ENCODE measurements at regions not wholly inside any gene's neighbourhood (a gene's known extent, or its start where the extent isn't known, plus 50 kb on each side); places are given as distances from the start of the nearest gene placed in this dataset.

- H3K4me3 ChIP-seq (ENCODE audit: low read depth in 1 of 5, low read length in 5 of 5): no peak overlapping the region
- H3K27me3 ChIP-seq (ENCODE audit: control insufficient read depth in 5 of 5, insufficient read depth in 4 of 5, low read length in 5 of 5): no peaks in the 10 kb centered on the region
- no peak overlapping the region for H3K27ac ChIP-seq (ENCODE audit: low read depth, low read length)
- H3K4me1 ChIP-seq (ENCODE audit: control insufficient read depth in 5 of 5, insufficient read depth in 5 of 5, low read length in 5 of 5): no peaks in the 10 kb centered on the region
- H3K9ac ChIP-seq (ENCODE audit: low read length in 5 of 5): no peak overlapping the region
- no peaks in the 10 kb centered on the region for H3K36me3 ChIP-seq (ENCODE audit: control insufficient read depth in 5 of 5, insufficient read depth in 5 of 5, low read length in 5 of 5)
- no peaks in the 10 kb centered on the region for H3K9me3 ChIP-seq (ENCODE audit: control insufficient read depth in 5 of 5, low read length in 5 of 5)
Observed at GRCh38 chr1:239758756-239759155, 332.9 kb upstream of the FMN2 start.

DNA sequence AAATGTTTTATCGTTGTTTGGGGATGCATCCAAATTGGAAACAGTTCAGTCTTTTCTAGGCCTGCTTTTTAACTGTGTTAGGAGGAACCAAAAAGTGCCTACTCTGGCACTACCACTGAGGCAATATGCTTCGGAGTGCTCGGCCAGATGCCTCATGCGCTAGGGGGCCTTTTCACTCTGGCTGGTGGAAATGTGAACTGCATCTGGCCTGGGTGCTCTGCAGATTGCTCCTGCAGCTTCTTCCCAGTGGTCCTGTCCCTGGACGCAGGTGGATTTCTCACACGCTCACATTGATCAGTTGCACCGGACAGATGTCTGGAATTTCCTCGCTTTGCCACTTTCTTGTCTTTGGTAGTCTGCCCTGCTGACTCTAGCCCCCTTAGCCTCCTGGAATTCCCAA, 330.2 kb upstream of the FMN2 start:
- Histone ChIP-seq H3K9ac (ENCODE audit: low read length in 5 of 5) (no peak overlapping the region), H3K4me1 (ENCODE audit: control insufficient read depth in 5 of 5, insufficient read depth in 5 of 5, low read length in 5 of 5) (no peaks in the 10 kb centered on the region), H3K27ac (ENCODE audit: low read depth, low read length) (no peak overlapping the region), H3K9me3 (ENCODE audit: control insufficient read depth in 5 of 5, low read length in 5 of 5) (no peaks in the 10 kb centered on the region), H3K4me3 (ENCODE audit: low read depth in 1 of 5, low read length in 5 of 5) (no peak overlapping the region), H3K27me3 (ENCODE audit: control insufficient read depth in 5 of 5, insufficient read depth in 4 of 5, low read length in 5 of 5) (no peaks in the 10 kb centered on the region), H3K36me3 (ENCODE audit: control insufficient read depth in 5 of 5, insufficient read depth in 5 of 5, low read length in 5 of 5) (no peaks in the 10 kb centered on the region)

- Histone ChIP-seq H3K36me3 (ENCODE audit: control insufficient read depth in 5 of 5, insufficient read depth in 5 of 5, low read length in 5 of 5) (no peaks in the 10 kb centered on the region), H3K27ac (ENCODE audit: low read depth, low read length) (no peak overlapping the region), H3K9ac (ENCODE audit: low read length in 5 of 5) (no peak overlapping the region), H3K9me3 (ENCODE audit: control insufficient read depth in 5 of 5, low read length in 5 of 5) (no peaks in the 10 kb centered on the region), H3K4me3 (ENCODE audit: low read depth in 1 of 5, low read length in 5 of 5) (no peak overlapping the region), H3K4me1 (ENCODE audit: control insufficient read depth in 5 of 5, insufficient read depth in 5 of 5, low read length in 5 of 5) (no peaks in the 10 kb centered on the region), H3K27me3 (ENCODE audit: control insufficient read depth in 5 of 5, insufficient read depth in 4 of 5, low read length in 5 of 5) (no peaks in the 10 kb centered on the region)
Observed at GRCh38 chr1:239763850-239764249, 327.8 kb upstream of the FMN2 start.

DNA sequence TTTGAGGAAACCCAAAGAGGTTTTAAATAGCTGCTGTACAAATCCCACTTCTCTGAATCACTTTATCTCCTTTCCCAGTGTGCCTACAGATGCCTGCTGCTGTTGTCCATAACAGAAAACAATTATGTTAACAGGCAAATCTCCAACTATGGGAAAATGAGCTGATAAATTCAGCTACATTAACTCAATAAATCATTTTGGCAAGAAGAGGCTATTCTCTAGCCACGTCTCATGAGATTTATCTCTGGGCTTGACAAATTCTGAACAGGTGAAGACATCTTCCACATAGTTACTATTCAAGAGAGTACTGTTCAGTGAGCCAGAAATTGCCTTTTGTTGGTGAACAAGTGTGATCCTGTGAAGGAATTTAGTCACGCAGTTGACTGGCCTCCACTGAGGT, 327.1 kb upstream of the FMN2 start:
- Histone ChIP-seq H3K36me3 (ENCODE audit: control insufficient read depth in 5 of 5, insufficient read depth in 5 of 5, low read length in 5 of 5) (no peaks in the 10 kb centered on the region), H3K4me1 (ENCODE audit: control insufficient read depth in 5 of 5, insufficient read depth in 5 of 5, low read length in 5 of 5) (no peaks in the 10 kb centered on the region), H3K27me3 (ENCODE audit: control insufficient read depth in 5 of 5, insufficient read depth in 4 of 5, low read length in 5 of 5) (no peaks in the 10 kb centered on the region), H3K4me3 (ENCODE audit: low read depth in 1 of 5, low read length in 5 of 5) (no peak overlapping the region), H3K9ac (ENCODE audit: low read length in 5 of 5) (no peak overlapping the region), H3K27ac (ENCODE audit: low read depth, low read length) (no peak overlapping the region), H3K9me3 (ENCODE audit: control insufficient read depth in 5 of 5, low read length in 5 of 5) (no peaks in the 10 kb centered on the region)

DNA sequence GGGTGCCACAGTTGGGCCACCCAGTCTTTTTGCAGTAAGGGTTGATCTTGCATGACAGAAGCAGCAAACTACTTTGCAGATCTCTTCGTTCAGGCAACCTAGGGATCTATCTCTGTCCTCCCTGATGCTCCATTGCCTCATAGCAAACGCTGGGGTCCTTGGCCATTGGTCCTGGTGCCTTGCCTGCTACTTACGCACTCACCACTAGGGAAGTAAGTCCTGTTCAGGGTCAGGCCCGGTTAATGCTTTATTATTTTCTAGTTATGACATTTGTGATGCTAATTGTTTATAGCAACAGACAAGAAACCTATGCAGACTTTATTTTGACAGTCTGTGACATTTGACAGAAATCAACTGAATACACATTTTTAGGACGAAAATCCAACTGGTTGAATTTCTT, 326.5 kb upstream of the FMN2 start:
- Histone ChIP-seq H3K9ac (ENCODE audit: low read length in 5 of 5) (no peak overlapping the region), H3K27ac (ENCODE audit: low read depth, low read length) (no peak overlapping the region), H3K4me1 (ENCODE audit: control insufficient read depth in 5 of 5, insufficient read depth in 5 of 5, low read length in 5 of 5) (no peaks in the 10 kb centered on the region), H3K36me3 (ENCODE audit: control insufficient read depth in 5 of 5, insufficient read depth in 5 of 5, low read length in 5 of 5) (no peaks in the 10 kb centered on the region), H3K9me3 (ENCODE audit: control insufficient read depth in 5 of 5, low read length in 5 of 5) (no peaks in the 10 kb centered on the region), H3K27me3 (ENCODE audit: control insufficient read depth in 5 of 5, insufficient read depth in 4 of 5, low read length in 5 of 5) (no peaks in the 10 kb centered on the region), H3K4me3 (ENCODE audit: low read depth in 1 of 5, low read length in 5 of 5) (no peak overlapping the region)

GRCh38 chr1:239771550-239771949, 320.1 kb upstream of the FMN2 start:
- no peak overlapping the region for H3K9ac ChIP-seq (ENCODE audit: low read length in 5 of 5)
- no peaks in the 10 kb centered on the region for H3K9me3 ChIP-seq (ENCODE audit: control insufficient read depth in 5 of 5, low read length in 5 of 5)
- no peak overlapping the region for H3K4me3 ChIP-seq (ENCODE audit: low read depth in 1 of 5, low read length in 5 of 5)
- no peaks in the 10 kb centered on the region for H3K36me3 ChIP-seq (ENCODE audit: control insufficient read depth in 5 of 5, insufficient read depth in 5 of 5, low read length in 5 of 5)
- H3K4me1 ChIP-seq (ENCODE audit: control insufficient read depth in 5 of 5, insufficient read depth in 5 of 5, low read length in 5 of 5): peaks cover 0 to 4% (median 0%) of the 10 kb centered on the region in 5 donors
- H3K27ac ChIP-seq (ENCODE audit: low read depth, low read length): no peak overlapping the region
- H3K27me3 ChIP-seq (ENCODE audit: control insufficient read depth in 5 of 5, insufficient read depth in 4 of 5, low read length in 5 of 5): no peaks in the 10 kb centered on the region

- no peaks in the 10 kb centered on the region for H3K9me3 ChIP-seq (ENCODE audit: control insufficient read depth in 5 of 5, low read length in 5 of 5)
- no peaks in the 10 kb centered on the region for H3K36me3 ChIP-seq (ENCODE audit: control insufficient read depth in 5 of 5, insufficient read depth in 5 of 5, low read length in 5 of 5)
- H3K27me3 ChIP-seq (ENCODE audit: control insufficient read depth in 5 of 5, insufficient read depth in 4 of 5, low read length in 5 of 5): no peaks in the 10 kb centered on the region
- H3K9ac ChIP-seq (ENCODE audit: low read length in 5 of 5): no peak overlapping the region
- peaks cover 0 to 4% (median 0%) of the 10 kb centered on the region in 5 donors for H3K4me1 ChIP-seq (ENCODE audit: control insufficient read depth in 5 of 5, insufficient read depth in 5 of 5, low read length in 5 of 5)
- no peak overlapping the region for H3K4me3 ChIP-seq (ENCODE audit: low read depth in 1 of 5, low read length in 5 of 5)
- H3K27ac ChIP-seq (ENCODE audit: low read depth, low read length): no peak overlapping the region
Observed at GRCh38 chr1:239772446-239772845, 319.2 kb upstream of the FMN2 start.

- Histone ChIP-seq H3K27ac (ENCODE audit: low read depth, low read length) (no peak overlapping the region), H3K4me3 (ENCODE audit: low read depth in 1 of 5, low read length in 5 of 5) (no peak overlapping the region), H3K9ac (ENCODE audit: low read length in 5 of 5) (no peak overlapping the region), H3K27me3 (ENCODE audit: control insufficient read depth in 5 of 5, insufficient read depth in 4 of 5, low read length in 5 of 5) (no peaks in the 10 kb centered on the region), H3K4me1 (ENCODE audit: control insufficient read depth in 5 of 5, insufficient read depth in 5 of 5, low read length in 5 of 5) (peaks cover 0 to 4% (median 0%) of the 10 kb centered on the region in 5 donors), H3K36me3 (ENCODE audit: control insufficient read depth in 5 of 5, insufficient read depth in 5 of 5, low read length in 5 of 5) (no peaks in the 10 kb centered on the region), H3K9me3 (ENCODE audit: control insufficient read depth in 5 of 5, low read length in 5 of 5) (no peaks in the 10 kb centered on the region)
Observed at GRCh38 chr1:239775466-239775865, 316.2 kb upstream of the FMN2 start.

DNA sequence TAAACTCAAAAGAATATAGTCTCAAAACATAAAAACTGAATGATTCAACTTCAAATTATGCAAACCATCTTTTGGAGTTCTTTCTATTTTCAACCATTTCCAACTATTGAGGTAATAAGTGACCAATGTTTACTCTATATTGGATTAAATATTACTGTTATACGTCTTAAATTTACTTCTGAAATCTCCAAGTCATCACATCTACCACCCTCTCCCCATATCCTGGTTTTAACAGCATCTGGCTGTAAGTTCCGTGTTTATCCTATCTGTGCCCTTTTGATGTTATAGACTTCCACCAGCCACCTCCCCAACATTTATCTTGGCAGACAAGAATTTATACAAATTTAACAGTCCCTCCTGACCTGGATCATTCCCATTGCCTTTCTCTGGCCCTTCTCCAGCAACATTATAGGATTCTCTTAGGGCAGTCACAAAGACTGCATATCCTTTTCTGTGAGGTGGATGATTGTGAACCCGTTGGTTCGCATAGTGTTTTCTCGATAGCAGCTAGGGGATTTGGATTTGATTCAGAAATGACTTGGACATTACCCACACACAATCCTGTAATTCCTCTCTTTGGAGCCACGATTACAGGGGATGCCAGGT, 313.4 kb upstream of the FMN2 start:
- H3K4me1 ChIP-seq (ENCODE audit: control insufficient read depth in 5 of 5, insufficient read depth in 5 of 5, low read length in 5 of 5): peaks cover 0 to 4% (median 0%) of the 10 kb centered on the region in 5 donors

DNA sequence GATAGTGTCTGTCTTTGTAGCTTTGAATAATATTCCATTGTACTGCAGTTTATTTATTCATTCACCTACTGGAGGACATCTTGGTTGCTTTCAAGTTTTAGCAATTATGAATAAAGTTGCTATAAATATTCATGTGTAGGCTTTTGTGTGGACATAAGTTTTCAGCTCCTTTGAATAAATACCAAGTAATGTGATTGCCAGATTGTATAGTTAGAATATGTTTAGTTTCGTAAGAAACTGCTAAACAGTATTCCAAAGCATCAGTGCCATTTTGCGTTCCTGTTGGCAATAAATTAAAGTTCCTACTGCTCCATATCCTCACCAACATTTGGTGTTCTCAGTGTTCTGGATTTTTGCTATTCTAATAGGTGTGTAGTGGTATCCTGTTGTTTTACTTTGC, 311.7 kb upstream of the FMN2 start:
- Histone ChIP-seq H3K9ac (ENCODE audit: low read length in 5 of 5) (no peak overlapping the region), H3K4me3 (ENCODE audit: low read depth in 1 of 5, low read length in 5 of 5) (no peak overlapping the region), H3K9me3 (ENCODE audit: control insufficient read depth in 5 of 5, low read length in 5 of 5) (peaks cover 0 to 5% (median 0%) of the 10 kb centered on the region in 5 donors), H3K27me3 (ENCODE audit: control insufficient read depth in 5 of 5, insufficient read depth in 4 of 5, low read length in 5 of 5) (no peaks in the 10 kb centered on the region), H3K4me1 (ENCODE audit: control insufficient read depth in 5 of 5, insufficient read depth in 5 of 5, low read length in 5 of 5) (no peaks in the 10 kb centered on the region), H3K36me3 (ENCODE audit: control insufficient read depth in 5 of 5, insufficient read depth in 5 of 5, low read length in 5 of 5) (no peaks in the 10 kb centered on the region), H3K27ac (ENCODE audit: low read depth, low read length) (no peak overlapping the region)

More for the DNA sequence above, 313.4 kb upstream of the FMN2 start:
- no peak overlapping the region for H3K9ac ChIP-seq (ENCODE audit: low read length in 5 of 5)
- peaks cover 0 to 5% (median 0%) of the 10 kb centered on the region in 5 donors for H3K9me3 ChIP-seq (ENCODE audit: control insufficient read depth in 5 of 5, low read length in 5 of 5)
- no peaks in the 10 kb centered on the region for H3K27me3 ChIP-seq (ENCODE audit: control insufficient read depth in 5 of 5, insufficient read depth in 4 of 5, low read length in 5 of 5)
- H3K4me3 ChIP-seq (ENCODE audit: low read depth in 1 of 5, low read length in 5 of 5): no peak overlapping the region
- H3K36me3 ChIP-seq (ENCODE audit: control insufficient read depth in 5 of 5, insufficient read depth in 5 of 5, low read length in 5 of 5): no peaks in the 10 kb centered on the region
- H3K27ac ChIP-seq (ENCODE audit: low read depth, low read length): no peak overlapping the region
